A549 (cell line): ENCODE measurements at regions not wholly inside any gene's neighbourhood (a gene's known extent, or its start where the extent isn't known, plus 50 kb on each side); places are given as distances from the start of the nearest gene placed in this dataset.

Experiments
- CBX2 ChIP-seq: fragments of 200-600 bp; sonication (generic); IDR thresholded peaks from 2 replicates; pipeline ENCODE4 v1.6.1; 2016; ENCODE audit warnings: low read depth, mild to moderate bottlenecking, borderline replicate concordance
- CTCF ChIP-seq: fragments of >200 bp; sonication (Bioruptor Twin); formaldehyde crosslinking; IDR thresholded peaks from 3 replicates; pipeline ENCODE4 v1.5.1; 2016
- EHMT2 ChIP-seq: fragments of 200-600 bp; sonication (generic); IDR thresholded peaks from 2 replicates; pipeline ENCODE4 v1.6.1; 2016; ENCODE audit warnings: antibody characterized with exemption, low read depth, mild to moderate bottlenecking, moderate library complexity
- ESRRA ChIP-seq: fragments of 150-350 bp; IDR thresholded peaks from 2 replicates; pipeline ENCODE4 v1.6.1; 2014; ENCODE audit warnings: mild to moderate bottlenecking, low read length, borderline replicate concordance
- GATA3 ChIP-seq: IDR thresholded peaks from 2 replicates; pipeline ENCODE4 v1.6.1; 2012; ENCODE audit warnings: borderline replicate concordance
- HDAC2 ChIP-seq: fragments of 200-600 bp; sonication (generic); IDR thresholded peaks from 2 replicates; pipeline ENCODE4 v1.6.1; 2016
- JUN ChIP-seq, 2 experiments: fragments of >200 bp; sonication (Bioruptor Twin); formaldehyde crosslinking; IDR thresholded peaks; 2 replicates in 1 of 2; 3 replicates in 1 of 2; pipeline ENCODE4 v1.6.1; 2016 to 2017
- MAFK ChIP-seq: fragments of 450-650 bp; IDR thresholded peaks from 2 replicates; pipeline ENCODE4 v1.6.1; 2014; ENCODE audit not compliant: partially characterized antibody
- NR3C1 ChIP-seq: fragments of >200 bp; sonication (Bioruptor Twin); formaldehyde crosslinking; IDR thresholded peaks from 3 replicates; pipeline ENCODE4 v1.6.1; 2017
- POLR2AphosphoS2 ChIP-seq: conservative IDR thresholded peaks from 2 replicates; pipeline ENCODE4 v1.6.1; 2012; ENCODE audit warnings: low read length, improper control_type of control experiment, inconsistent platforms
- RFX5 ChIP-seq: fragments of 450-650 bp; IDR thresholded peaks from 2 replicates; pipeline ENCODE4 v1.7.1; 2014; ENCODE audit warnings: antibody characterized with exemption, mild to moderate bottlenecking, moderate library complexity
- TP53 ChIP-seq: fragments of 250-450 bp; sonication (Bioruptor Pico); IDR thresholded peaks from 2 replicates; pipeline ENCODE4 v1.5.0; 2021; ENCODE audit warnings: mild to moderate bottlenecking, moderate library complexity
- TF ChIP-seq, protein P1 (sequence below): fragments of 200-600 bp; sonication (generic); IDR thresholded peaks from 2 replicates; pipeline ENCODE4 v1.6.1; 2016; ENCODE audit warnings: antibody characterized with exemption, mild to moderate bottlenecking, moderate library complexity

DNA sequence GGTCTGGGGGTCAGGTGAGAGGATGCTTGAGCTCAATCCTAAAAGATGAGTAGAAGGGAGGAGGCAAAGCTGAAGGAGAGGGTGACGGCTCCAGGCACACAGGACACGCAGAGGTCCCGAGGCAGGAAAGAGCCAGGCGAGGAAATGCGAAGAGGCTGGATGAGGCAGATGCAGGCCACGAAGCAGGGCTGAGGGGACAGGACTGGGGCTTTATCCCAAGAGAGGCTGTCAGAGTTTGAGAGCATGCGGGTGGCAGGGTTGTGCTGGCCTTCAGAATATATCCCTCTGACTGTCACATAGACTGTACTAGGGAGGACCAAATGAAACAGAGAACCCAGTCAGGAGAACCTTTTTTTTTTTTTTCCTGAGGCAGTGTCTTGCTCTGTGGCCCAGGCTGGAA, 100.2 kb downstream of the RMI2 start:
- TF ChIP-seq CTCF, result no peak
- no peak for TF ChIP-seq EHMT2
- TF ChIP-seq, protein P1, sequence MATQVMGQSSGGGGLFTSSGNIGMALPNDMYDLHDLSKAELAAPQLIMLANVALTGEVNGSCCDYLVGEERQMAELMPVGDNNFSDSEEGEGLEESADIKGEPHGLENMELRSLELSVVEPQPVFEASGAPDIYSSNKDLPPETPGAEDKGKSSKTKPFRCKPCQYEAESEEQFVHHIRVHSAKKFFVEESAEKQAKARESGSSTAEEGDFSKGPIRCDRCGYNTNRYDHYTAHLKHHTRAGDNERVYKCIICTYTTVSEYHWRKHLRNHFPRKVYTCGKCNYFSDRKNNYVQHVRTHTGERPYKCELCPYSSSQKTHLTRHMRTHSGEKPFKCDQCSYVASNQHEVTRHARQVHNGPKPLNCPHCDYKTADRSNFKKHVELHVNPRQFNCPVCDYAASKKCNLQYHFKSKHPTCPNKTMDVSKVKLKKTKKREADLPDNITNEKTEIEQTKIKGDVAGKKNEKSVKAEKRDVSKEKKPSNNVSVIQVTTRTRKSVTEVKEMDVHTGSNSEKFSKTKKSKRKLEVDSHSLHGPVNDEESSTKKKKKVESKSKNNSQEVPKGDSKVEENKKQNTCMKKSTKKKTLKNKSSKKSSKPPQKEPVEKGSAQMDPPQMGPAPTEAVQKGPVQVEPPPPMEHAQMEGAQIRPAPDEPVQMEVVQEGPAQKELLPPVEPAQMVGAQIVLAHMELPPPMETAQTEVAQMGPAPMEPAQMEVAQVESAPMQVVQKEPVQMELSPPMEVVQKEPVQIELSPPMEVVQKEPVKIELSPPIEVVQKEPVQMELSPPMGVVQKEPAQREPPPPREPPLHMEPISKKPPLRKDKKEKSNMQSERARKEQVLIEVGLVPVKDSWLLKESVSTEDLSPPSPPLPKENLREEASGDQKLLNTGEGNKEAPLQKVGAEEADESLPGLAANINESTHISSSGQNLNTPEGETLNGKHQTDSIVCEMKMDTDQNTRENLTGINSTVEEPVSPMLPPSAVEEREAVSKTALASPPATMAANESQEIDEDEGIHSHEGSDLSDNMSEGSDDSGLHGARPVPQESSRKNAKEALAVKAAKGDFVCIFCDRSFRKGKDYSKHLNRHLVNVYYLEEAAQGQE, result no peak
- TF ChIP-seq HDAC2, result no peak
- no peak for TF ChIP-seq GATA3
- no peak for TF ChIP-seq JUN (IDR thresholded peaks at IDR 0.05)
- TF ChIP-seq CBX2, result no peak
- TF ChIP-seq TP53 (CRISPR knock-in tag), result no peak
- TF ChIP-seq RFX5, result no peak
- TF ChIP-seq NR3C1, result no peak
- no peak for TF ChIP-seq POLR2AphosphoS2
- no peak for TF ChIP-seq ESRRA
- TF ChIP-seq MAFK, result no peak
